ENCODE measurements at regions not wholly inside any gene's neighbourhood (a gene's known extent, or its start where the extent isn't known, plus 50 kb on each side); places are given as distances from the start of the nearest gene placed in this dataset.

DNA sequence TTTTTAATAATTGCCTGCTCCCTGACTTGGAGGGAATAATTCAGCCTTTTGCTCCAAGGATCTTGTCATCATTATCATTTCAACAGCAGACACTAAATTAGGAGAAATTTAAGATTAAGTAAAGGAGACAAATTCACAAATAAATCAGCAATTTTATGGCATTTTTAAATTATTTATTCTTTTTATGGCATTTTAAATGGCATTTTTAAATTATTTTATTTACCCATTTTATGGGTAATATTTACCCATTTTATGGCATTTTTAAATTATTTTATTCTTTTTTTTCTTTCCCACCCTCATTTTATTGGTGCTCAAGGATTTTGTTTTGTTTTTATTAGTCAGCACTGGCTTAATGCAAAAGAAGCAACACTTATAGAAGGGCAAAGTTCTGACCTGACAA, 1201.0 kb upstream of the SORCS1 start:
- TF ChIP-seq, protein P1, sequence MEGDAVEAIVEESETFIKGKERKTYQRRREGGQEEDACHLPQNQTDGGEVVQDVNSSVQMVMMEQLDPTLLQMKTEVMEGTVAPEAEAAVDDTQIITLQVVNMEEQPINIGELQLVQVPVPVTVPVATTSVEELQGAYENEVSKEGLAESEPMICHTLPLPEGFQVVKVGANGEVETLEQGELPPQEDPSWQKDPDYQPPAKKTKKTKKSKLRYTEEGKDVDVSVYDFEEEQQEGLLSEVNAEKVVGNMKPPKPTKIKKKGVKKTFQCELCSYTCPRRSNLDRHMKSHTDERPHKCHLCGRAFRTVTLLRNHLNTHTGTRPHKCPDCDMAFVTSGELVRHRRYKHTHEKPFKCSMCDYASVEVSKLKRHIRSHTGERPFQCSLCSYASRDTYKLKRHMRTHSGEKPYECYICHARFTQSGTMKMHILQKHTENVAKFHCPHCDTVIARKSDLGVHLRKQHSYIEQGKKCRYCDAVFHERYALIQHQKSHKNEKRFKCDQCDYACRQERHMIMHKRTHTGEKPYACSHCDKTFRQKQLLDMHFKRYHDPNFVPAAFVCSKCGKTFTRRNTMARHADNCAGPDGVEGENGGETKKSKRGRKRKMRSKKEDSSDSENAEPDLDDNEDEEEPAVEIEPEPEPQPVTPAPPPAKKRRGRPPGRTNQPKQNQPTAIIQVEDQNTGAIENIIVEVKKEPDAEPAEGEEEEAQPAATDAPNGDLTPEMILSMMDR (conservative IDR thresholded peaks at IDR 0.05): no peak
- TF ChIP-seq EZH2 (IDR thresholded peaks at IDR 0.05; ENCODE audit: low read depth): no peak

Data from PC-9 (cell line).